ENCODE measurements at regions not wholly inside any gene's neighbourhood (a gene's known extent, or its start where the extent isn't known, plus 50 kb on each side); places are given as distances from the start of the nearest gene placed in this dataset.

DNA sequence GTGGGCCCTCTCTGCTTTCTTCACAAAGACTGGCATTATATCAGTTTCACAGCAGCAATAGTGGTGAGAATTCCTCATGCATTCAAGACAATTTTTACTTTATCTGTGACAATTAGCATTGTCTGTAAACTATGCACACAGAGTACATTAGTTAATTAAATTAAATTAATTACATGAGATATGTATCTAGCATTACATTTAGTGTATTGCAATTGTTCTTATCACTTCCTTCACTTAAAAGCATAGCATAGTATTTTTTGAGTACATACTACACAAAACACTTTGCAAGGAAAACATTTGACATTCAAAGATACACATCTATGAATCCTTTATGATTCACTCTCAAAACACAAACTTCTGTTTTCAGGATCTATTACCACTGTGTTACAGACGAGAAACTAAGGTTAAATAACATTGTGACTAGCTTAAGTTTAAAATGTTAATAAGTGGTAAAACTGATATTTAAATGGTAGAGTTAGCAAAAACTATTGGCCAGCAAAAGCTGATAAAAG, 1542.6 kb downstream of the PLA2G4A start:
- no peak for TF ChIP-seq CBX8 (IDR thresholded peaks at IDR 0.05)
- no peak for TF ChIP-seq NPAS2 (CRISPR knock-in tag; IDR thresholded peaks at IDR 0.05; ENCODE audit: borderline replicate concordance)
- TF ChIP-seq HDAC2 (IDR thresholded peaks at IDR 0.05): no peak
- TF ChIP-seq ZC3H11A (IDR thresholded peaks at IDR 0.05): no peak
- TF ChIP-seq HOXB13 (CRISPR knock-in tag; IDR thresholded peaks at IDR 0.05; ENCODE audit: low read depth): no peak
- ChIA-PET POLR2A (no interaction called here), CTCF (no interaction called here)
- Histone ChIP-seq H3K27ac (no peak overlapping the region), H3K4me2 (no peak overlapping the region), H3K4me1 (peaks cover 7% of the 10 kb centered on the region; the same call in 1 of the 3 replicates), H3K9me3 (no peaks in the 10 kb centered on the region), H3K4me3 (no peak overlapping the region)
- DNase-seq (ENCODE audit: low read depth in 1 of 2, low spot score in 1 of 2): no peak
- no peak for FAIRE-seq
- no peak for ATAC-seq
- whole genome bisulfite sequencing (ENCODE audit: missing lambda C conversion rate): 0% methylated on average over 1 of the region's 1 CpG

DNA sequence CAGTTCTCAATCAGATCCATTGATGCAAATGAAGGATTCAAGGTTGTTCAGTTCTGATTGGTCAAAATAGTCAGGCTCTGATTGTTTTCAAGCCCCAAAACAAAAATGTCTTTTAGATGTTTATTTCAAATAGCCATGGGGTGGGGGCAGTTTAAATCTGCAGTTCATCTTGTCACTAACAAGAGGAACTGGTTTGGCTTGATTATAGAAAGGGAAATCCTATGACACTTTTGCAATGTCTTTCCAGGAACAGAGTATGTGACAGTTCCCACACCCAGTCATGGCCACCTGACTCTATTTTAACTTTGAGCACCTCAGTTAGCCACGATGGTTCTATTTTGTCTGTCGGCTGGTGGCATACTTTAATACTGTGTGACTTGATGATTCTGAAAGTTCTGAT, 1544.1 kb downstream of the PLA2G4A start:
- Histone ChIP-seq H3K4me3 (no peak overlapping the region), H3K9me3 (no peaks in the 10 kb centered on the region), H3K4me1 (0 out of 3 replicates have a peak, but pooled peaks cover under 1% of the 10 kb centered on the region), H3K27ac (no peak overlapping the region), H3K4me2 (no peak overlapping the region)
- POLR2A ChIA-PET: no interaction called here
- ATAC-seq: no peak
- CTCF ChIA-PET: no interaction called here
- no peak for FAIRE-seq
- 74% methylated on average over 2 of the region's 2 CpGs for WGBS (ENCODE audit: missing lambda C conversion rate)
- TF ChIP-seq CBX8 (IDR thresholded peaks at IDR 0.05): no peak
- TF ChIP-seq, protein P1, sequence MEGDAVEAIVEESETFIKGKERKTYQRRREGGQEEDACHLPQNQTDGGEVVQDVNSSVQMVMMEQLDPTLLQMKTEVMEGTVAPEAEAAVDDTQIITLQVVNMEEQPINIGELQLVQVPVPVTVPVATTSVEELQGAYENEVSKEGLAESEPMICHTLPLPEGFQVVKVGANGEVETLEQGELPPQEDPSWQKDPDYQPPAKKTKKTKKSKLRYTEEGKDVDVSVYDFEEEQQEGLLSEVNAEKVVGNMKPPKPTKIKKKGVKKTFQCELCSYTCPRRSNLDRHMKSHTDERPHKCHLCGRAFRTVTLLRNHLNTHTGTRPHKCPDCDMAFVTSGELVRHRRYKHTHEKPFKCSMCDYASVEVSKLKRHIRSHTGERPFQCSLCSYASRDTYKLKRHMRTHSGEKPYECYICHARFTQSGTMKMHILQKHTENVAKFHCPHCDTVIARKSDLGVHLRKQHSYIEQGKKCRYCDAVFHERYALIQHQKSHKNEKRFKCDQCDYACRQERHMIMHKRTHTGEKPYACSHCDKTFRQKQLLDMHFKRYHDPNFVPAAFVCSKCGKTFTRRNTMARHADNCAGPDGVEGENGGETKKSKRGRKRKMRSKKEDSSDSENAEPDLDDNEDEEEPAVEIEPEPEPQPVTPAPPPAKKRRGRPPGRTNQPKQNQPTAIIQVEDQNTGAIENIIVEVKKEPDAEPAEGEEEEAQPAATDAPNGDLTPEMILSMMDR (IDR thresholded peaks at IDR 0.05): no peak
- TF ChIP-seq NPAS2 (CRISPR knock-in tag; IDR thresholded peaks at IDR 0.05; ENCODE audit: borderline replicate concordance): no peak
- no peak for DNase-seq (ENCODE audit: low read depth in 1 of 2, low spot score in 1 of 2)

DNA sequence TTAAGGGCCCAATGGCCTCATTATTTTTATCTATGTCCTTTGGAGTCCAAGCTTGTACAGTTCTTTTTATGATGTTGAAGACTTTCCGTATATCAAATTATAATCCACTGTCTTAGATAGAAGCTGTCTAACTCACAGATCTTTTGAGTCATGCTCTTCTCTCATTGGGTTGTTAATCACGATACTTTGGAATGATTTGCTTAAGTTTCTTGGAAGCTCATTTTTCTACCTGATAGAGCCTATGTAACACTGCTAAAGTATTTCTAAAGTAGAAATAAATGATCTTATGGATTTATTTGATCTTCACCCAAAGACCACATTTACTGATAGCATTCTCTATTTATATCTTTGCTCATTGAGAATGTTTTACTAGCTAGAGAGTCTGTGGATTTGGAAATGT, 1554.1 kb downstream of the PLA2G4A start:
- ChIA-PET CTCF (no interaction called here), POLR2A (no interaction called here)
- 94% methylated on average over 2 of the region's 2 CpGs for WGBS (ENCODE audit: missing lambda C conversion rate)
- Histone ChIP-seq H3K4me1 (no peaks in the 10 kb centered on the region), H3K9me3 (no peaks in the 10 kb centered on the region), H3K4me2 (no peak overlapping the region), H3K4me3 (no peak overlapping the region), H3K27ac (no peak overlapping the region)
- no peak for ATAC-seq
- TF ChIP-seq POLR2A (IDR thresholded peaks at IDR 0.05; ENCODE audit: low read length): no peak
- no peak for TF ChIP-seq MAZ (IDR thresholded peaks at IDR 0.05; ENCODE audit: borderline replicate concordance, low read depth, low read length)
- TF ChIP-seq, protein P2, sequence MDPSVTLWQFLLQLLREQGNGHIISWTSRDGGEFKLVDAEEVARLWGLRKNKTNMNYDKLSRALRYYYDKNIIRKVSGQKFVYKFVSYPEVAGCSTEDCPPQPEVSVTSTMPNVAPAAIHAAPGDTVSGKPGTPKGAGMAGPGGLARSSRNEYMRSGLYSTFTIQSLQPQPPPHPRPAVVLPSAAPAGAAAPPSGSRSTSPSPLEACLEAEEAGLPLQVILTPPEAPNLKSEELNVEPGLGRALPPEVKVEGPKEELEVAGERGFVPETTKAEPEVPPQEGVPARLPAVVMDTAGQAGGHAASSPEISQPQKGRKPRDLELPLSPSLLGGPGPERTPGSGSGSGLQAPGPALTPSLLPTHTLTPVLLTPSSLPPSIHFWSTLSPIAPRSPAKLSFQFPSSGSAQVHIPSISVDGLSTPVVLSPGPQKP (IDR thresholded peaks at IDR 0.05; ENCODE audit: low read depth, low read length): no peak
- TF ChIP-seq, protein P3, sequence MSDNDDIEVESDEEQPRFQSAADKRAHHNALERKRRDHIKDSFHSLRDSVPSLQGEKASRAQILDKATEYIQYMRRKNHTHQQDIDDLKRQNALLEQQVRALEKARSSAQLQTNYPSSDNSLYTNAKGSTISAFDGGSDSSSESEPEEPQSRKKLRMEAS (IDR thresholded peaks at IDR 0.05): no peak
- TF ChIP-seq RARB (CRISPR knock-in tag; IDR thresholded peaks at IDR 0.05): no peak
- TF ChIP-seq CHD4 (IDR thresholded peaks at IDR 0.05; ENCODE audit: borderline replicate concordance): no peak
- no peak for TF ChIP-seq CEBPB (IDR thresholded peaks at IDR 0.05)
- TF ChIP-seq CBX8 (IDR thresholded peaks at IDR 0.05): no peak
- TF ChIP-seq, protein P4, sequence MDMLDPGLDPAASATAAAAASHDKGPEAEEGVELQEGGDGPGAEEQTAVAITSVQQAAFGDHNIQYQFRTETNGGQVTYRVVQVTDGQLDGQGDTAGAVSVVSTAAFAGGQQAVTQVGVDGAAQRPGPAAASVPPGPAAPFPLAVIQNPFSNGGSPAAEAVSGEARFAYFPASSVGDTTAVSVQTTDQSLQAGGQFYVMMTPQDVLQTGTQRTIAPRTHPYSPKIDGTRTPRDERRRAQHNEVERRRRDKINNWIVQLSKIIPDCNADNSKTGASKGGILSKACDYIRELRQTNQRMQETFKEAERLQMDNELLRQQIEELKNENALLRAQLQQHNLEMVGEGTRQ (IDR thresholded peaks at IDR 0.05): no peak
- TF ChIP-seq ZFP36 (IDR thresholded peaks at IDR 0.05; ENCODE audit: borderline replicate concordance, partially characterized antibody): no peak
- no peak for TF ChIP-seq ZNF302 (CRISPR knock-in tag; IDR thresholded peaks at IDR 0.05)
- TF ChIP-seq POLR2AphosphoS2 (conservative IDR thresholded peaks at IDR 0.05; ENCODE audit: low read length): no peak
- no peak for TF ChIP-seq SMC3 (IDR thresholded peaks at IDR 0.05)
- no peak for TF ChIP-seq ESRRA (IDR thresholded peaks at IDR 0.05; ENCODE audit: borderline replicate concordance, low read length)
- TF ChIP-seq, protein P5, sequence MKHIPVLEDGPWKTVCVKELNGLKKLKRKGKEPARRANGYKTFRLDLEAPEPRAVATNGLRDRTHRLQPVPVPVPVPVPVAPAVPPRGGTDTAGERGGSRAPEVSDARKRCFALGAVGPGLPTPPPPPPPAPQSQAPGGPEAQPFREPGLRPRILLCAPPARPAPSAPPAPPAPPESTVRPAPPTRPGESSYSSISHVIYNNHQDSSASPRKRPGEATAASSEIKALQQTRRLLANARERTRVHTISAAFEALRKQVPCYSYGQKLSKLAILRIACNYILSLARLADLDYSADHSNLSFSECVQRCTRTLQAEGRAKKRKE (CRISPR knock-in tag; IDR thresholded peaks at IDR 0.05; ENCODE audit: low read depth): no peak
- TF ChIP-seq, protein P6, sequence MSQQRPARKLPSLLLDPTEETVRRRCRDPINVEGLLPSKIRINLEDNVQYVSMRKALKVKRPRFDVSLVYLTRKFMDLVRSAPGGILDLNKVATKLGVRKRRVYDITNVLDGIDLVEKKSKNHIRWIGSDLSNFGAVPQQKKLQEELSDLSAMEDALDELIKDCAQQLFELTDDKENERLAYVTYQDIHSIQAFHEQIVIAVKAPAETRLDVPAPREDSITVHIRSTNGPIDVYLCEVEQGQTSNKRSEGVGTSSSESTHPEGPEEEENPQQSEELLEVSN (IDR thresholded peaks at IDR 0.05; ENCODE audit: borderline replicate concordance, low read depth): no peak
- TF ChIP-seq FOSL2 (IDR thresholded peaks at IDR 0.05): no peak
- no peak for TF ChIP-seq FOSL2 (CRISPR knock-in tag; IDR thresholded peaks at IDR 0.05)
- TF ChIP-seq MAFK (IDR thresholded peaks at IDR 0.05; ENCODE audit: partially characterized antibody): no peak
- no peak for TF ChIP-seq SREBF2 (IDR thresholded peaks at IDR 0.05)
- no peak for TF ChIP-seq RFX5 (IDR thresholded peaks at IDR 0.05)
- DNase-seq (ENCODE audit: low read depth in 1 of 2, low spot score in 1 of 2): no peak
- no peak for FAIRE-seq

All from A549 (cell line).